ENCODE measurements at regions not wholly inside any gene's neighbourhood (a gene's known extent, or its start where the extent isn't known, plus 50 kb on each side); places are given as distances from the start of the nearest gene placed in this dataset.

GRCh38 chrX:101999644-102000539, 68.1 kb upstream of the ZMAT1 start:
- intact Hi-C loops (cut with micrococcal nuclease; ENCODE audit: unreplicated experiment) (no loop called here), in situ Hi-C loops (cut with HindIII; ENCODE audit: low pct_unique_long_range_greater_than_20kb, low sequenced_read_pairs) (no loop called here)
- no peaks in the 10 kb centered on the region for H3K4me1 ChIP-seq (ENCODE audit: control insufficient read depth, insufficient read depth, low read length)
- no peak for ATAC-seq
- H3K27me3 ChIP-seq (ENCODE audit: control insufficient read depth, insufficient read depth, low read length): no peaks in the 10 kb centered on the region
- CTCF ChIA-PET: no interaction called here
- H3K4me3 ChIP-seq (ENCODE audit: low read depth in 2 of 2, low read length in 2 of 2): no peak overlapping the region
- H3K27ac ChIP-seq (ENCODE audit: low read length): no peak overlapping the region
- TF ChIP-seq POLR2AphosphoS5 (IDR thresholded peaks at IDR 0.05; ENCODE audit: low read depth, low read length): no peak
- no peak for TF ChIP-seq SIN3A (IDR thresholded peaks at IDR 0.05; ENCODE audit: borderline replicate concordance, insufficient read depth, low read depth, low read length)
- no peak for TF ChIP-seq REST (IDR thresholded peaks at IDR 0.05; ENCODE audit: insufficient read depth in 1 of 2, low read depth in 2 of 2, low read length in 1 of 2)
- TF ChIP-seq TCF7L2 (IDR thresholded peaks at IDR 0.05; ENCODE audit: low read depth, low read length): no peak
- TF ChIP-seq CTCF (IDR thresholded peaks at IDR 0.05): no peak
- no TSS peak for BruUV-seq (replicated peaks)
- no peaks in the 10 kb centered on the region for H3K36me3 ChIP-seq (ENCODE audit: control insufficient read depth, insufficient read depth, low read length)
- H3K9me3 ChIP-seq (ENCODE audit: control insufficient read depth, insufficient read depth, low read depth, low read length): no peaks in the 10 kb centered on the region
- POLR2A ChIA-PET: no interaction called here
- no peak for DNase-seq (ENCODE audit: low read depth, low spot score)

GRCh38 chrX:101993335-101993734, 61.5 kb upstream of the ZMAT1 start:
- Histone ChIP-seq H3K27me3 (ENCODE audit: control insufficient read depth, insufficient read depth, low read length) (no peaks in the 10 kb centered on the region), H3K9me3 (ENCODE audit: control insufficient read depth, insufficient read depth, low read depth, low read length) (no peaks in the 10 kb centered on the region), H3K36me3 (ENCODE audit: control insufficient read depth, insufficient read depth, low read length) (no peaks in the 10 kb centered on the region), H3K27ac (ENCODE audit: low read length) (no peak overlapping the region), H3K4me1 (ENCODE audit: control insufficient read depth, insufficient read depth, low read length) (no peaks in the 10 kb centered on the region), H3K4me3 (ENCODE audit: low read depth in 2 of 2, low read length in 2 of 2) (no peak overlapping the region)
- DNase-seq (ENCODE audit: low read depth, low spot score): no peak
- no peak for TF ChIP-seq REST (IDR thresholded peaks at IDR 0.05; ENCODE audit: insufficient read depth in 1 of 2, low read depth in 2 of 2, low read length in 1 of 2)
- no peak for TF ChIP-seq POLR2AphosphoS5 (IDR thresholded peaks at IDR 0.05; ENCODE audit: low read depth, low read length)
- TF ChIP-seq TCF7L2 (IDR thresholded peaks at IDR 0.05; ENCODE audit: low read depth, low read length): no peak
- no peak for TF ChIP-seq CTCF (IDR thresholded peaks at IDR 0.05)
- no peak for TF ChIP-seq SIN3A (IDR thresholded peaks at IDR 0.05; ENCODE audit: borderline replicate concordance, insufficient read depth, low read depth, low read length)
- ChIA-PET POLR2A (no interaction called here), CTCF (no interaction called here)
- intact Hi-C loops (cut with micrococcal nuclease; ENCODE audit: unreplicated experiment) (no loop called here), in situ Hi-C loops (cut with HindIII; ENCODE audit: low pct_unique_long_range_greater_than_20kb, low sequenced_read_pairs) (no loop called here)
- ATAC-seq: no peak
- no TSS peak for BruUV-seq (replicated peaks)

Measured in Panc1 (cell line).